ENCODE measurements at regions not wholly inside any gene's neighbourhood (a gene's known extent, or its start where the extent isn't known, plus 50 kb on each side); places are given as distances from the start of the nearest gene placed in this dataset.

DNA sequence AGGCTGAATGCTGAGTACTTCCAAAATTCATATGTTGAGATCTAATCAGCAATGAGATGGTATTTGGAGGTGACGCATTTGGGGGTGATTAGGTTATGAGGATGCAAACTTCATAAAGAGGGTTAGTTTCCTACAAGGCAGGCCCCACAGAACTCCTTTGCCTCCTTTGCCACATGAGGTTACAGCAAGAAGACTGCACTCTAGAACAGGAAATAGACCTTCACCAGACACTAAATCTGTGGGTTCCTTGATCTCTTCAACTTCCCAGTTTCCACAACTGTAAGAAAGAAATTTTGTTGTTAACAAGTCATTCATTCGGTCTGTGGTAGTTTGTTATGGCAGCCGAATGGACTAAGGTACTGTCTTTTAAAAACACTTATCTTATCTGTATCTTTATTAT is 681.9 kb upstream of the HS3ST1 start:
- TF ChIP-seq, protein P1, sequence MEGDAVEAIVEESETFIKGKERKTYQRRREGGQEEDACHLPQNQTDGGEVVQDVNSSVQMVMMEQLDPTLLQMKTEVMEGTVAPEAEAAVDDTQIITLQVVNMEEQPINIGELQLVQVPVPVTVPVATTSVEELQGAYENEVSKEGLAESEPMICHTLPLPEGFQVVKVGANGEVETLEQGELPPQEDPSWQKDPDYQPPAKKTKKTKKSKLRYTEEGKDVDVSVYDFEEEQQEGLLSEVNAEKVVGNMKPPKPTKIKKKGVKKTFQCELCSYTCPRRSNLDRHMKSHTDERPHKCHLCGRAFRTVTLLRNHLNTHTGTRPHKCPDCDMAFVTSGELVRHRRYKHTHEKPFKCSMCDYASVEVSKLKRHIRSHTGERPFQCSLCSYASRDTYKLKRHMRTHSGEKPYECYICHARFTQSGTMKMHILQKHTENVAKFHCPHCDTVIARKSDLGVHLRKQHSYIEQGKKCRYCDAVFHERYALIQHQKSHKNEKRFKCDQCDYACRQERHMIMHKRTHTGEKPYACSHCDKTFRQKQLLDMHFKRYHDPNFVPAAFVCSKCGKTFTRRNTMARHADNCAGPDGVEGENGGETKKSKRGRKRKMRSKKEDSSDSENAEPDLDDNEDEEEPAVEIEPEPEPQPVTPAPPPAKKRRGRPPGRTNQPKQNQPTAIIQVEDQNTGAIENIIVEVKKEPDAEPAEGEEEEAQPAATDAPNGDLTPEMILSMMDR (IDR thresholded peaks at IDR 0.05; ENCODE audit: poor library complexity, severe bottlenecking): no peak
- no peak for TF ChIP-seq EP300 (conservative IDR thresholded peaks at IDR 0.05; ENCODE audit: poor library complexity, severe bottlenecking)
